HG02678 (cell line): ENCODE measurements at regions not wholly inside any gene's neighbourhood (a gene's known extent, or its start where the extent isn't known, plus 50 kb on each side); places are given as distances from the start of the nearest gene placed in this dataset.
"Not testable (repeated sequence)": the region's sequence is repeated elsewhere in the genome, so short reads cannot be mapped to it uniquely, and the experiment has no call there.

Experiments
- ATAC-seq: cut with Tn5 transposase; IDR thresholded peaks from one replicate; pipeline ENCODE4 v1.9.1; 2021; ENCODE audit warnings: mild to moderate bottlenecking, moderate library complexity; ENCODE audit not compliant: unreplicated experiment

DNA sequence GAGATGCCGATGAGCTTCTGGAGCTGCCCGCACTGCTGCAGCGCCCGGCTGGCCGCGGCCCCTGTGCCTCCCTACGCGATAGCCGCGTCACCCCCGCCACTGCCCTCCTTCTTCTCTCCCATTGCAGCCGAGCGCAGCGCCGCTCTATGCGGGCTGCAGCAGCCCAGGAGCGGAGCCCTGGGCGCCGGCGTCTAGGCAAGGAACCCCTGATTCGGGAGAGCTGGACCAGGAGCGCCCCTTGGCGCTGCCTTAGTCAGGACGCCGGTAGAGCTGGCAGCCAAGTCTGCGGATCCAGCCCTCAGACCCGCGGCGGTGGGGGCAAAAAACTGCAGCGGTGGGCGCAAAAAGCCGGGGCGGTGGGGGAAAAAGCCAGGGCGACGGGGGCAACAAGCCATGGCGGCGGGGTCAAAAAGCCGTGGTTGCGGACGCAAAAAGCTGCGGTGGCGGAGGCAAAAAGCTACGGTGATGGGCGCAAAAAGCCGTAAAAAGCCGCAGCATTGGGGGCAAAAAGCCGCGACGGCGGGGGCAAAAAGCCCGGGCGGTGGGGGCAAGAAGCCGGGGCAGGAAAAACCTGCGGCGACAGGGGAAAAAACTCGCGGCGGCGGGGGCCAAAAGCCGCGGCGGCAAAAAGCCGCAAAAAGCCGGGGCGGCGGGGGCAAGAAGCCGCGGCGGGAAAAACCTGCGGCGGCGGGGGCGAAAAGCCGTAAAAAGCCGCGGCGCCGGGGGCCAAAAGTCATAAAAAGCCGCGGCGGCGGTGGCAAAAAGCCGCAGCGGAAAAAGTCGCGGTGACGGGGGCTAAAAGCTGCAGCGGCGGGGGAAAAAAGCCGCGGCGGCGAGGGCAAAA is 1668.6 kb downstream of the RPIA start:
- not testable (repeated sequence) for ATAC-seq

DNA sequence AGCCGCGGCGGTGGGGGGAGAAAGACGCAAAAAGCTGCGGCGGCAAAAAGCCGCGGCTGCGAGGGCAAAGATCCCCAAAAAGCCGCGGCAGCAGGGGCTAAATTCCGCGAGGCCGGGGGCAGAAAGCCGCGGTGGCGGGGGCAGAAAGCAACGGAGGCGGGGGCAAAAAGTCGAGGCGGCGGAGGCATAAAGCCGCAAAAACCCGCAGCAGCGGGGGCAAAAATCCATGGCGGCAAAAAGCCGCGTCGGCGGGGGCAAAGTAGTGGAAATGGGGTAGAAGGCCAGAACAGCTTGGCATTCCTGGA is 1669.2 kb downstream of the RPIA start:
- not testable (repeated sequence) for ATAC-seq
